SK-MEL-5 (cell line): ENCODE measurements at regions not wholly inside any gene's neighbourhood (a gene's known extent, or its start where the extent isn't known, plus 50 kb on each side); places are given as distances from the start of the nearest gene placed in this dataset.
A peak's percentile ranks its signal among the peaks of the same experiment; 100 is the strongest.

Experiments
- DNase-seq: peaks from one replicate; pipeline ENCODE4 v3.0.0-alpha.2; 2016; ENCODE audit warnings: low read depth, low spot score
- in situ Hi-C: cut with HindIII; loops from 2 replicates; pipeline ENCODE4 v1.10.0; 2016; ENCODE audit warnings: low sequenced_read_pairs, high pct_unique_total_duplicates, low pct_unique_long_range_greater_than_20kb

GRCh38 chr1:36635284-36635683 lies 152.6 kb upstream of the CSF3R start:
- no peak for DNase-seq
- in situ Hi-C loops: no loop called here

GRCh38 chr1:36628804-36629203 lies 146.1 kb upstream of the CSF3R start:
- in situ Hi-C loops: no loop called here

GRCh38 chr1:36626435-36626834 lies 143.7 kb upstream of the CSF3R start:
- in situ Hi-C loops: no loop called here
- no peak for DNase-seq

More at GRCh38 chr1:36628804-36629203, 146.1 kb upstream of the CSF3R start:
- DNase-seq: no peak

- in situ Hi-C loops: no loop called here
- no peak for DNase-seq
Measured at GRCh38 chr1:36625935-36626310, 143.2 kb upstream of the CSF3R start.

- in situ Hi-C loops: no loop called here
Measured at GRCh38 chr1:36625253-36625934, 142.7 kb upstream of the CSF3R start.

GRCh38 chr1:36624466-36624865 lies 141.8 kb upstream of the CSF3R start:
- DNase-seq: no peak
- in situ Hi-C loops: no loop called here

More at GRCh38 chr1:36625253-36625934, 142.7 kb upstream of the CSF3R start:
- DNase-seq: no peak

GRCh38 chr1:36622741-36623648 lies 140.3 kb upstream of the CSF3R start:
- in situ Hi-C loops: no loop called here

GRCh38 chr1:36621531-36621930 lies 138.8 kb upstream of the CSF3R start:
- in situ Hi-C loops: no loop called here
- DNase-seq: no peak

More at GRCh38 chr1:36622741-36623648, 140.3 kb upstream of the CSF3R start:
- no peak for DNase-seq

- in situ Hi-C loops: no loop called here
- DNase-seq: no peak
Measured at GRCh38 chr1:36620142-36620541, 137.4 kb upstream of the CSF3R start.

- DNase-seq: no peak
- in situ Hi-C loops: no loop called here
Measured at GRCh38 chr1:36614991-36615390, 132.3 kb upstream of the CSF3R start.

- DNase-seq: no peak
- in situ Hi-C loops: no loop called here
Measured at GRCh38 chr1:36614571-36614970, 131.9 kb upstream of the CSF3R start.

- no peak for DNase-seq
- in situ Hi-C loops: no loop called here
Measured at GRCh38 chr1:36613721-36614120, 131.0 kb upstream of the CSF3R start.

- in situ Hi-C loops: no loop called here
- peak; percentile 28 for DNase-seq
Measured at GRCh38 chr1:36612881-36613280, 130.2 kb upstream of the CSF3R start.

- in situ Hi-C loops: no loop called here
- DNase-seq: no peak
Measured at GRCh38 chr1:36612121-36612520, 129.4 kb upstream of the CSF3R start.

- in situ Hi-C loops: no loop called here
- peak; percentile 84 for DNase-seq
Measured at GRCh38 chr1:36609241-36610027, 126.7 kb upstream of the CSF3R start.

GRCh38 chr1:36608272-36608671 lies 125.6 kb upstream of the CSF3R start:
- in situ Hi-C loops: no loop called here
- no peak for DNase-seq

GRCh38 chr1:36607263-36607651 lies 124.5 kb upstream of the CSF3R start:
- no peak for DNase-seq
- in situ Hi-C loops: no loop called here

- DNase-seq: no peak
- in situ Hi-C loops: no loop called here
Measured at GRCh38 chr1:36606641-36607262, 124.0 kb upstream of the CSF3R start.
